CD4-positive, CD25-positive, alpha-beta regulatory T cell (primary cell): ENCODE measurements at regions not wholly inside any gene's neighbourhood (a gene's known extent, or its start where the extent isn't known, plus 50 kb on each side); places are given as distances from the start of the nearest gene placed in this dataset.
A peak's percentile ranks its signal among the peaks of the same experiment; 100 is the strongest.
"Not testable (repeated sequence)": the region's sequence is repeated elsewhere in the genome, so short reads cannot be mapped to it uniquely, and the experiment has no call there.

Experiments
- ATAC-seq, 2 donors: fragments of 150-1000 bp; cut with Tn5 transposase; one replicate each; pipeline ENCODE4 v1.10.0; 2021; ENCODE audit warnings: low read depth in 2 of 2, moderate number of reproducible peaks in 2 of 2, moderate library complexity in 1 of 2
- DNase-seq, 3 donors: peaks; one replicate each; pipeline versions ENCODE4 v3.0.0 to v3.0.0-alpha.2; 2012 to 2022; ENCODE audit warnings: mixed read lengths in 1 of 3
- H3K27ac ChIP-seq: one replicate; pipeline ENCODE4 v1.7.0; 2013; ENCODE audit warnings: mild to moderate bottlenecking, low read length; ENCODE audit not compliant: insufficient read depth, poor library complexity, severe bottlenecking
- H3K27me3 ChIP-seq: one replicate; pipeline ENCODE4 v1.7.0; 2013; ENCODE audit warnings: low read length; ENCODE audit not compliant: control insufficient read depth, insufficient read depth
- H3K36me3 ChIP-seq: one replicate; pipeline ENCODE4 v1.7.0; 2013; ENCODE audit warnings: mild to moderate bottlenecking, low read length, moderate library complexity; ENCODE audit not compliant: control insufficient read depth, insufficient read depth
- H3K4me1 ChIP-seq: 2 replicates; pipeline ENCODE4 v1.7.0; 2013; ENCODE audit warnings: mild to moderate bottlenecking, low read length; ENCODE audit not compliant: insufficient read depth, control insufficient read depth, poor library complexity, severe bottlenecking
- H3K4me3 ChIP-seq: one replicate; pipeline ENCODE4 v1.7.0; 2013; ENCODE audit warnings: low read depth, mild to moderate bottlenecking, low read length, moderate library complexity
- H3K9me3 ChIP-seq, 2 experiments: 1 replicate in 1 of 2; 2 replicates in 1 of 2; pipeline ENCODE4 v1.7.0; 2013; ENCODE audit warnings: low read length in 2 of 2, mild to moderate bottlenecking in 1 of 2, moderate library complexity in 1 of 2; ENCODE audit not compliant: control insufficient read depth in 2 of 2
- H3K27ac Mint-ChIP-seq, 3 donors: one replicate each; pipeline ENCODE4 v1.8.0; 2020 to 2022; ENCODE audit warnings: mild to moderate bottlenecking in 3 of 3, mixed read lengths in 3 of 3, moderate library complexity in 2 of 3
- H3K27me3 Mint-ChIP-seq: one replicate; pipeline ENCODE4 v1.8.0; 2022; ENCODE audit warnings: mild to moderate bottlenecking, mixed read lengths
- H3K36me3 Mint-ChIP-seq: one replicate; pipeline ENCODE4 v1.8.0; 2020; ENCODE audit warnings: mixed read lengths
- H3K4me1 Mint-ChIP-seq, 4 donors: one replicate each; pipeline ENCODE4 v1.8.0; 2020 to 2022; ENCODE audit warnings: mixed read lengths in 4 of 4, mild to moderate bottlenecking in 1 of 4
- H3K4me3 Mint-ChIP-seq, 4 donors: one replicate each; pipeline ENCODE4 v1.8.0; 2020 to 2022; ENCODE audit warnings: mild to moderate bottlenecking in 4 of 4, mixed read lengths in 4 of 4, moderate library complexity in 3 of 4
- H3K9me3 Mint-ChIP-seq, 7 donors: one replicate each; pipeline ENCODE4 v1.8.0; 2020 to 2022; ENCODE audit warnings: mixed read lengths in 7 of 7, mild to moderate bottlenecking in 3 of 7, moderate library complexity in 2 of 7

DNA sequence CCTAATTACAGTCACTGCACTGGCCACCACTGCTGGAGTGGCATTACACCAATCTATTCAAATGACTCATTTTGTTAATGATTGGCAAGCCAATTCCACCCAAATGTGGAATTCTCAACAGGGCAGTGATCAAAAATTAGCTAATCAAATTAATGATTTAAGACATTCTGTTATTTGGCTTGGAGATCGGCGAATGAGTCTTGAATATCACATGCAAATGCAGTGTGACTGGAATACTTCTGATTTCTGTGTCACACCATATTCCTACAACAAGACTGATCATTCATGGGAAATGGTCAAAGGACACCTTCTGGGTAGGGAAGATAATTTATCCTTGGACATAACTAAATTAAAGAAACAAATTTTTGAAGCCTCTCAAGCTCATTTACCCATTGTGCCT, 165.1 kb downstream of the IER5 start:
- not testable (repeated sequence) for H3K36me3 Mint-ChIP-seq, DNase-seq, H3K4me1 Mint-ChIP-seq, H3K27me3 Mint-ChIP-seq, H3K4me3 ChIP-seq, H3K36me3 ChIP-seq, H3K4me3 Mint-ChIP-seq, ATAC-seq, H3K9me3 ChIP-seq, H3K27ac Mint-ChIP-seq, H3K27me3 ChIP-seq, H3K4me1 ChIP-seq, H3K27ac ChIP-seq
- peaks cover 2 to 22% (median 6%) of the 10 kb centered on the region in 7 donors for H3K9me3 Mint-ChIP-seq

DNA sequence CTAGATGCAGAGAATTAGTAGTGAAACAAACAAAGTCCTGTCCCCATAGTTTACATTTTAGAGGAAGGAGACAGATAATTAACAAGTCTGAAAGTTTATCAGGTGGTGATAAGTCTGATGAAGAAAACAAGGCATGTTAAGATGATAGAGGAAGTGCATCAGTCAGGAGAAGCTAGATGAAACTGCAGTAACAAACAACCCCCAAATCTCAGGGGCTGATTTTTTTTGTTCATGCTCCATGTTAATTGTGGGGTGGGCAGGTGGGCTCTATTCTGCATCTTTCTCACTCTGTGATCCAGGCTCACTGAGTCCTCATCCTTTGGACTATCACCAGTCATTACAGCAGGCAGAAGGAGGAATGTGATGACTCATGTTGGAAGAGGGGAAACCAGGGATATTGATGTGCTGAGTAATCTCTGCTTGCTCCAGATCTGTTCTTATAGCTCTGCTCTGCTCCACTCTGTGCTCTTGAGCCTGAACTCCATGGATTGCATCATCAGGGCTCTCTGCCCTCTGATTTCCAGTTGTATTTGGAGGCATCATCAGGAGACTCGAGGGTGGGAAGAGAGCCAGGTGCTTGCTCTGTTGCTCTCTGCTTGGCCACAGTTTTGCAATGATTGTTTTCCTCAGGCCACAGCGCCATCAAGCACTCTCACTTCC, 166.9 kb downstream of the IER5 start:
- peaks cover 7% of the 10 kb centered on the region for H3K27me3 Mint-ChIP-seq
- H3K4me1 Mint-ChIP-seq = no peaks in the 10 kb centered on the region
- H3K4me3 Mint-ChIP-seq = no peak overlapping the region
- no peak for DNase-seq
- no peak overlapping the region for H3K4me3 ChIP-seq
- peaks cover 6 to 10% of the 10 kb centered on the region in 2 experiments for H3K9me3 ChIP-seq
- no peak for ATAC-seq
- H3K27ac ChIP-seq = no peak overlapping the region
- no peak overlapping the region for H3K27ac Mint-ChIP-seq
- peaks cover 3% of the 10 kb centered on the region for H3K27me3 ChIP-seq
- H3K4me1 ChIP-seq = no peaks in the 10 kb centered on the region
- H3K36me3 ChIP-seq = no peaks in the 10 kb centered on the region
- H3K9me3 Mint-ChIP-seq = peaks cover 2 to 22% (median 7%) of the 10 kb centered on the region in 7 donors
- H3K36me3 Mint-ChIP-seq = peaks cover 3% of the 10 kb centered on the region

DNA sequence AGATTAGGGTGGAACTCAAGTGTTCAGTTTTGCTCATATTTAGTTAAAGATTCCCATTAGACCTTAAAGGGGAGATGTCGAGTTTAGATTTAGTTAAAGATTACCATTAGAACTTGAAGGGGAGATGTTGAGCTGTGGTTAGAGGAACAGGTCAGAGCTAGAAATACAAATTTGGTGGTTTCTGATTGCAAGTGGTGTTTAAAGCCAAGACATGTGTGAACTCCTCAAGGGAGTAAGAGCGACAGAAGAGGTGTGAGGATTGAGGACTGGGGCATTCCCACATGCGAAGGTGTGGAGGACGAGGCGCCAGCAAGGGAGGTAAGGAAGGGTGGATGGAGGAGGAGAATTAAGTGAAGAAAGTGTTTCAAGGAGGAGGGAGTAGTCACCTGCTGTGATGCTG, 168.6 kb downstream of the IER5 start:
- Mint-ChIP-seq H3K36me3 (peaks cover 2% of the 10 kb centered on the region), H3K27me3 (peaks cover 7% of the 10 kb centered on the region), H3K9me3 (peaks cover 2 to 22% (median 7%) of the 10 kb centered on the region in 7 donors), H3K4me3 (no peak overlapping the region), H3K27ac (no peak overlapping the region), H3K4me1 (no peaks in the 10 kb centered on the region)
- Histone ChIP-seq H3K9me3 (peaks cover 6 to 10% of the 10 kb centered on the region in 2 experiments), H3K4me3 (no peak overlapping the region), H3K27ac (no peak overlapping the region), H3K4me1 (no peaks in the 10 kb centered on the region), H3K36me3 (no peaks in the 10 kb centered on the region), H3K27me3 (peaks cover 3% of the 10 kb centered on the region)
- no peak for ATAC-seq
- DNase-seq = no peak

DNA sequence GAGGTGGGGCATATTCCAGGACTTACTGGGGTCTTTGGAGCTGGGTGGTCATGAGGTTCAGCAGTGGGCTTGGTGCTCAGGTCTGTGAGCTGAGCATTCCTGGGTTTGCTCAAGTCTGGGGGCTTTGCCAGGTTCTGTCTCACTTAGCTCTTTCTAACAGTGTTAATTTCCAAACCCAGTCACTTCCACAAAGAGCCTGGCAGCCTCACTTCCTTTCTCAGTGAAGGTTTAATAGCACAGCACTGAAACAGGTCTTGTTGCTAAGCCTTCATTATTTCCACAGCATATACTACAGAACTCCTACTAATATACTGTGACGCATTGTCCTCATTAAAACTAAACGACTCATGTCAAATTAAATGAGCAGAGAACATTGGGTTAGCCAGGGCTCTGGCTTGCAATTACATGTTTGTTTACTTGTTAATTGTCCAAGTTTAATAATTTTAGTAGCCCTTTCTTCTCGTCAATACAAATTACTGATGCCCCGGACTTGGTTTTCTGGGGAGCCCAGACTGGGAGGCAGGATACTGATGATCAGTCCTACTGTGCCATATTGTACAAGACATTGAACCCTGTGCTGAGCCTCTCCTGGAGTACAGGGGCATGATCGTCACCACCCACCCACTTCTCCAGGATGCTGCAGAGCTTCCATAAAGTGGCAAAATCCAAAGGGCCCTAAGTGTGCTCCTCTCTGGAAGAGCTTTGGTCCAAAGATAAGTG, 170.7 kb downstream of the IER5 start:
- Mint-ChIP-seq H3K27me3 (no peaks in the 10 kb centered on the region), H3K4me1 (no peaks in the 10 kb centered on the region), H3K36me3 (no peaks in the 10 kb centered on the region), H3K9me3 (peaks cover 0 to 21% (median 6%) of the 10 kb centered on the region in 7 donors), H3K27ac (no peak overlapping the region), H3K4me3 (no peak overlapping the region)
- H3K27me3 ChIP-seq = peaks cover 3% of the 10 kb centered on the region
- no peak overlapping the region for H3K4me3 ChIP-seq
- ATAC-seq (no peak), DNase-seq (no peak)
- H3K9me3 ChIP-seq = peaks cover 6 to 10% of the 10 kb centered on the region in 2 experiments
- H3K4me1 ChIP-seq = no peaks in the 10 kb centered on the region
- no peaks in the 10 kb centered on the region for H3K36me3 ChIP-seq
- no peak overlapping the region for H3K27ac ChIP-seq

DNA sequence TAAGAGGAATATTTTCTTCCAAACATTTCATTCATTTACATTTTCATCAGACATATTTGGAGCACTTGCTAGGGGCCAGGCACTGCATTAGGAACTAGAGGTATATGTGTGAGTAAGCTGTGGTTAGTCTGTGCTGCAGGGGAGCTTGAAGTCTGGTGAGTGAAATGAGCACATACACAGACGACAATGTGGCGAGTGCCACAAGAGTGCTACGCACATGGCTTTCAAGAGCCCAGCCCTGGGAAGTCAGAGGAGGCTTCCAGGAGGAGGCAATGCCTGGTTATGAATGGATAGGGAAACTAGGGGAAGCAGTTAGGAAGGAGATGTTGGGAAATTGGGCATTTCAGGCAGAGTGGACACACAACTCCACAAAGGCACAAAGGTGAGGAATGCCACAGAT, 171.8 kb downstream of the IER5 start:
- peaks cover 1 to 4% of the 10 kb centered on the region in 2 experiments for H3K9me3 ChIP-seq
- H3K27me3 ChIP-seq = peaks cover 3% of the 10 kb centered on the region
- H3K4me1 ChIP-seq = no peaks in the 10 kb centered on the region
- no peak overlapping the region for H3K27ac Mint-ChIP-seq
- H3K36me3 Mint-ChIP-seq = no peaks in the 10 kb centered on the region
- H3K27me3 Mint-ChIP-seq = no peaks in the 10 kb centered on the region
- H3K27ac ChIP-seq = no peak overlapping the region
- no peak overlapping the region for H3K4me3 ChIP-seq
- no peaks in the 10 kb centered on the region for H3K36me3 ChIP-seq
- peaks cover 0 to 14% (median 3%) of the 10 kb centered on the region in 7 donors for H3K9me3 Mint-ChIP-seq
- H3K4me3 Mint-ChIP-seq = no peak overlapping the region
- DNase-seq (no peak), ATAC-seq (no peak)
- H3K4me1 Mint-ChIP-seq = no peaks in the 10 kb centered on the region

DNA sequence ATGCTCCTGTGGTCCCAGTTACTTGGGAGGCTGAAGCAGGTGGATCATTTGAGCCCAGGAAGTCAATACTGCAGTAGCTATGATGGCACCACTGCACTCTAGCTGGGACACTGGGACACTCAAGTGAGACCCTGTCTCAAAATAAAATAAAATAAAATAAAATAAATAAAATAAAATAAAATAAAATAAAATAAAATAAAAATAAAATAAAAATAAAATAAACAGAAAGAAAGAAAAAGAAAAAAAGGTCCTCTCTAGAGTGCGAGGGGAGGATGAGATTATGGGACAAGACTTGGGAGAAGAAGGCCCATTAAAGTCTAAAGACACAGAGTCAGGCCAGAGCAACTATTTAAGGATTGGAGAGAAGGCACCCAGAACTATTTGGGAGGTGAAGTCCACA, 172.5 kb downstream of the IER5 start:
- H3K4me1 ChIP-seq = no peaks in the 10 kb centered on the region
- peaks cover 0 to 8% (median 1%) of the 10 kb centered on the region in 7 donors for H3K9me3 Mint-ChIP-seq
- no peaks in the 10 kb centered on the region for H3K27me3 Mint-ChIP-seq
- H3K36me3 ChIP-seq = no peaks in the 10 kb centered on the region
- H3K9me3 ChIP-seq = no peaks in the 10 kb centered on the region
- no peak for DNase-seq
- peaks cover 3% of the 10 kb centered on the region for H3K27me3 ChIP-seq
- H3K27ac ChIP-seq = no peak overlapping the region
- ATAC-seq = no peak
- no peaks in the 10 kb centered on the region for H3K36me3 Mint-ChIP-seq
- no peaks in the 10 kb centered on the region for H3K4me1 Mint-ChIP-seq
- no peak overlapping the region for H3K27ac Mint-ChIP-seq
- no peak overlapping the region for H3K4me3 ChIP-seq
- H3K4me3 Mint-ChIP-seq = no peak overlapping the region

DNA sequence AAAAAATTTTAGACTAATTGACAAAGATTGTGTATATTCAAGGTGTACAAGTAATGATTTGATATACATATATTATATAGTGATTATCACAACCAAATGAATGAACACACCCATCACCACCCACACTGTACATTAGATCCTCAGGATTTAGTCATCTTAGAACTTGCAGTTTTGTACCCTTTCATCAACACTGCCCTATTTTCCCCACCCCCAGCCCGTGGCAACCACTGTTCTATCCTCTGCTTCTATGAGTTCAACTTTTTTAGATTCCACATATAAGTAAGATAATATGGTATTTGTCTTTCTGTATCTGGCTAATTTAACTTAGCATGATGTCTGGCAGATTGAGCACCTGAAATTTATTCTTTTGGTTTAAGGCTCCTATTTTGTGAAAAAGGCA, 173.6 kb downstream of the IER5 start:
- DNase-seq = no peak
- peak overlapping the region in 1 of 3 donors; percentile 41 for H3K27ac Mint-ChIP-seq
- no peaks in the 10 kb centered on the region for H3K36me3 Mint-ChIP-seq
- H3K27ac ChIP-seq = no peak overlapping the region
- ATAC-seq = no peak
- peaks cover 3% of the 10 kb centered on the region for H3K27me3 ChIP-seq
- H3K27me3 Mint-ChIP-seq = no peaks in the 10 kb centered on the region
- no peaks in the 10 kb centered on the region for H3K4me1 ChIP-seq
- no peak overlapping the region for H3K4me3 Mint-ChIP-seq
- no peaks in the 10 kb centered on the region for H3K4me1 Mint-ChIP-seq
- no peaks in the 10 kb centered on the region for H3K36me3 ChIP-seq
- peaks cover 0 to 6% (median under 1%) of the 10 kb centered on the region in 7 donors for H3K9me3 Mint-ChIP-seq
- H3K9me3 ChIP-seq = no peaks in the 10 kb centered on the region
- H3K4me3 ChIP-seq = no peak overlapping the region

DNA sequence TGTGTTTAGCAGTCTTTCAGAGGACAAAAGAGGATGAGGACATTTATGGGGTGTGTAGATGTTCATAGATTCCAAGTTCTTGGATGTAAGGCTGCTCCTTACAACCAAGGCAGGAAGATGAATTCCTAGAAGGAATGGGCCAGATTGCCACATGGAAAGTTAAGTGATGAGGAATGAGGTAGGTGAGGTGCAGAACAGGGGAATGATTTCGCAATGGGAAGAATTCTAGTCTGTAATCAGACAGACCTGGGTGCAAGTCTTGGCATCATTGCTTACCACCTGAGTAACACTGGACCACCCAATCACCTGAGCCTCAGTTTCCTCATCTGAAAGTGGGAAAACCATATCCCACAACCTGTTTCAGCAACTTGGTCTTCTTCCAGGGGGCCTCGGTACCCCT, 174.9 kb downstream of the IER5 start:
- no peaks in the 10 kb centered on the region for H3K9me3 ChIP-seq
- DNase-seq (no peak), ATAC-seq (no peak)
- H3K27me3 Mint-ChIP-seq = no peaks in the 10 kb centered on the region
- H3K27ac ChIP-seq = no peak overlapping the region
- no peaks in the 10 kb centered on the region for H3K36me3 ChIP-seq
- H3K4me3 ChIP-seq = no peak overlapping the region
- no peak overlapping the region for H3K4me3 Mint-ChIP-seq
- no peaks in the 10 kb centered on the region for H3K36me3 Mint-ChIP-seq
- peak overlapping the region in 1 of 3 donors; percentile 25 for H3K27ac Mint-ChIP-seq
- H3K27me3 ChIP-seq = no peaks in the 10 kb centered on the region
- H3K4me1 ChIP-seq = no peaks in the 10 kb centered on the region
- H3K4me1 Mint-ChIP-seq = no peaks in the 10 kb centered on the region
- H3K9me3 Mint-ChIP-seq = peaks cover 0 to 3% (median 0%) of the 10 kb centered on the region in 7 donors
